GM12872 (cell line): ENCODE measurements at regions not wholly inside any gene's neighbourhood (a gene's known extent, or its start where the extent isn't known, plus 50 kb on each side); places are given as distances from the start of the nearest gene placed in this dataset.

Experiments
- CTCF ChIP-seq: IDR thresholded peaks from 3 replicates; pipeline ENCODE4 v1.5.1; 2011; ENCODE audit warnings: low read depth, mild to moderate bottlenecking, low read length, moderate library complexity; ENCODE audit not compliant: insufficient read depth

- no peak for TF ChIP-seq CTCF
Measured at GRCh38 chr4:92099861-92100260, 203.9 kb upstream of the GRID2 start.

- TF ChIP-seq CTCF = no peak
Measured at GRCh38 chr4:92100975-92101374, 202.8 kb upstream of the GRID2 start.

- TF ChIP-seq CTCF = no peak
Measured at GRCh38 chr4:92101737-92102172, 202.0 kb upstream of the GRID2 start.

- no peak for TF ChIP-seq CTCF
Measured at GRCh38 chr4:92104506-92104905, 199.3 kb upstream of the GRID2 start.

GRCh38 chr4:92106816-92107215, 196.9 kb upstream of the GRID2 start:
- no peak for TF ChIP-seq CTCF

- no peak for TF ChIP-seq CTCF
Measured at GRCh38 chr4:92111493-92111892, 192.3 kb upstream of the GRID2 start.

GRCh38 chr4:92112805-92113204, 191.0 kb upstream of the GRID2 start:
- TF ChIP-seq CTCF = no peak
